ENCODE measurements at regions not wholly inside any gene's neighbourhood (a gene's known extent, or its start where the extent isn't known, plus 50 kb on each side); places are given as distances from the start of the nearest gene placed in this dataset.
"Not testable (repeated sequence)": the region's sequence is repeated elsewhere in the genome, so short reads cannot be mapped to it uniquely, and the experiment has no call there.

- peak overlapping the region; percentile 68 for H3K27ac ChIP-seq (ENCODE audit: low read depth, low read length, severe bottlenecking)
- H3K4me1 ChIP-seq (ENCODE audit: control insufficient read depth, insufficient read depth, low read length, poor library complexity, severe bottlenecking), result peaks cover 10% of the 10 kb centered on the region
- WGBS, 2 experiments (ENCODE audit: insufficient coverage in 2 of 2), result 100% methylated on average over 1 of the region's 13 CpGs; no CpG with 5 or more reads in 1 of the 2 experiments
These were observed 104.2 kb upstream of the SLC7A14 start for GRCh38 chr3:170689893-170690660.

GRCh38 chr3:170689296-170689829 lies 103.5 kb upstream of the SLC7A14 start:
- H3K9me3 ChIP-seq (ENCODE audit: control insufficient read depth, low read length), result no peaks in the 10 kb centered on the region
- H3K36me3 ChIP-seq (ENCODE audit: control insufficient read depth, insufficient read depth, low read length), result no peaks in the 10 kb centered on the region
- H3K4me1 ChIP-seq (ENCODE audit: control insufficient read depth, insufficient read depth, low read length, poor library complexity, severe bottlenecking), result peaks cover 10% of the 10 kb centered on the region
- H3K4me3 ChIP-seq (ENCODE audit: extremely low read depth, insufficient read depth, low read length, poor library complexity, severe bottlenecking), result no peak overlapping the region
- WGBS, 2 experiments (ENCODE audit: insufficient coverage in 2 of 2), result 79 to 84% methylated on average over 4 of the region's 4 CpGs
- H3K27ac ChIP-seq (ENCODE audit: low read depth, low read length, severe bottlenecking), result peak overlapping the region; percentile 68

More at GRCh38 chr3:170689893-170690660, 104.2 kb upstream of the SLC7A14 start:
- Histone ChIP-seq H3K9me3 (ENCODE audit: control insufficient read depth, low read length) (no peaks in the 10 kb centered on the region), H3K36me3 (ENCODE audit: control insufficient read depth, insufficient read depth, low read length) (no peaks in the 10 kb centered on the region), H3K4me3 (ENCODE audit: extremely low read depth, insufficient read depth, low read length, poor library complexity, severe bottlenecking) (no peak overlapping the region)

- not testable (repeated sequence) for H3K4me3 ChIP-seq (ENCODE audit: extremely low read depth, insufficient read depth, low read length, poor library complexity, severe bottlenecking); H3K9me3 ChIP-seq (ENCODE audit: control insufficient read depth, low read length)
- 86 to 100% methylated on average over 1 of the region's 4 CpGs for WGBS, 2 experiments (ENCODE audit: insufficient coverage in 2 of 2)
These were observed 102.3 kb upstream of the SLC7A14 start for GRCh38 chr3:170688222-170688621.

GRCh38 chr3:170680593-170680992 lies 94.7 kb upstream of the SLC7A14 start:
- H3K4me1 ChIP-seq (ENCODE audit: control insufficient read depth, insufficient read depth, low read length, poor library complexity, severe bottlenecking), result no peaks in the 10 kb centered on the region
- H3K9me3 ChIP-seq (ENCODE audit: control insufficient read depth, low read length), result peaks cover 8% of the 10 kb centered on the region
- no peaks in the 10 kb centered on the region for H3K36me3 ChIP-seq (ENCODE audit: control insufficient read depth, insufficient read depth, low read length)
- no peak overlapping the region for H3K4me3 ChIP-seq (ENCODE audit: extremely low read depth, insufficient read depth, low read length, poor library complexity, severe bottlenecking)
- no peak overlapping the region for H3K27ac ChIP-seq (ENCODE audit: low read depth, low read length, severe bottlenecking)

More at GRCh38 chr3:170688222-170688621, 102.3 kb upstream of the SLC7A14 start:
- H3K27ac ChIP-seq (ENCODE audit: low read depth, low read length, severe bottlenecking); H3K36me3 ChIP-seq (ENCODE audit: control insufficient read depth, insufficient read depth, low read length); H3K4me1 ChIP-seq (ENCODE audit: control insufficient read depth, insufficient read depth, low read length, poor library complexity, severe bottlenecking): not testable (repeated sequence)

GRCh38 chr3:170679190-170679589 lies 93.3 kb upstream of the SLC7A14 start:
- H3K4me3 ChIP-seq (ENCODE audit: extremely low read depth, insufficient read depth, low read length, poor library complexity, severe bottlenecking), result no peak overlapping the region
- H3K36me3 ChIP-seq (ENCODE audit: control insufficient read depth, insufficient read depth, low read length), result no peaks in the 10 kb centered on the region
- H3K4me1 ChIP-seq (ENCODE audit: control insufficient read depth, insufficient read depth, low read length, poor library complexity, severe bottlenecking), result no peaks in the 10 kb centered on the region
- WGBS, 2 experiments (ENCODE audit: insufficient coverage in 2 of 2), result 100% methylated on average over 1 of the region's 3 CpGs; no CpG with 5 or more reads in 1 of the 2 experiments
- H3K27ac ChIP-seq (ENCODE audit: low read depth, low read length, severe bottlenecking), result no peak overlapping the region
- H3K9me3 ChIP-seq (ENCODE audit: control insufficient read depth, low read length), result peaks cover 8% of the 10 kb centered on the region

- H3K9me3 ChIP-seq (ENCODE audit: control insufficient read depth, low read length), result peaks cover 4% of the 10 kb centered on the region
- H3K27ac ChIP-seq (ENCODE audit: low read depth, low read length, severe bottlenecking), result no peak overlapping the region
- H3K4me3 ChIP-seq (ENCODE audit: extremely low read depth, insufficient read depth, low read length, poor library complexity, severe bottlenecking), result no peak overlapping the region
- H3K36me3 ChIP-seq (ENCODE audit: control insufficient read depth, insufficient read depth, low read length), result no peaks in the 10 kb centered on the region
- H3K4me1 ChIP-seq (ENCODE audit: control insufficient read depth, insufficient read depth, low read length, poor library complexity, severe bottlenecking), result no peaks in the 10 kb centered on the region
These were observed 84.6 kb upstream of the SLC7A14 start for GRCh38 chr3:170670504-170670903.

GRCh38 chr3:170662986-170663385 lies 77.1 kb upstream of the SLC7A14 start:
- no CpG with 5 or more reads among the region's 3 CpGs for WGBS, 2 experiments (ENCODE audit: insufficient coverage in 2 of 2)
- not testable (repeated sequence) for H3K4me3 ChIP-seq (ENCODE audit: extremely low read depth, insufficient read depth, low read length, poor library complexity, severe bottlenecking); H3K4me1 ChIP-seq (ENCODE audit: control insufficient read depth, insufficient read depth, low read length, poor library complexity, severe bottlenecking)

GRCh38 chr3:170660139-170660538 lies 74.3 kb upstream of the SLC7A14 start:
- Histone ChIP-seq H3K27ac (ENCODE audit: low read depth, low read length, severe bottlenecking) (no peak overlapping the region), H3K9me3 (ENCODE audit: control insufficient read depth, low read length) (no peaks in the 10 kb centered on the region), H3K36me3 (ENCODE audit: control insufficient read depth, insufficient read depth, low read length) (no peaks in the 10 kb centered on the region), H3K4me1 (ENCODE audit: control insufficient read depth, insufficient read depth, low read length, poor library complexity, severe bottlenecking) (no peaks in the 10 kb centered on the region), H3K4me3 (ENCODE audit: extremely low read depth, insufficient read depth, low read length, poor library complexity, severe bottlenecking) (no peak overlapping the region)
- 85 to 100% methylated on average over 1 to 5 of the region's 5 CpGs for WGBS, 2 experiments (ENCODE audit: insufficient coverage in 2 of 2)

More at GRCh38 chr3:170662986-170663385, 77.1 kb upstream of the SLC7A14 start:
- not testable (repeated sequence) for H3K9me3 ChIP-seq (ENCODE audit: control insufficient read depth, low read length); H3K36me3 ChIP-seq (ENCODE audit: control insufficient read depth, insufficient read depth, low read length); H3K27ac ChIP-seq (ENCODE audit: low read depth, low read length, severe bottlenecking)

GRCh38 chr3:170657312-170657711 lies 71.4 kb upstream of the SLC7A14 start:
- Histone ChIP-seq H3K27ac (ENCODE audit: low read depth, low read length, severe bottlenecking) (no peak overlapping the region), H3K9me3 (ENCODE audit: control insufficient read depth, low read length) (no peaks in the 10 kb centered on the region), H3K4me1 (ENCODE audit: control insufficient read depth, insufficient read depth, low read length, poor library complexity, severe bottlenecking) (no peaks in the 10 kb centered on the region), H3K4me3 (ENCODE audit: extremely low read depth, insufficient read depth, low read length, poor library complexity, severe bottlenecking) (no peak overlapping the region), H3K36me3 (ENCODE audit: control insufficient read depth, insufficient read depth, low read length) (no peaks in the 10 kb centered on the region)
- 89 to 92% methylated on average over 2 of the region's 2 CpGs for whole genome bisulfite sequencing, 2 experiments (ENCODE audit: insufficient coverage in 2 of 2)

- H3K4me1 ChIP-seq (ENCODE audit: control insufficient read depth, insufficient read depth, low read length, poor library complexity, severe bottlenecking), result no peaks in the 10 kb centered on the region
- H3K36me3 ChIP-seq (ENCODE audit: control insufficient read depth, insufficient read depth, low read length), result no peaks in the 10 kb centered on the region
- 75% methylated on average over 2 of the region's 2 CpGs; no CpG with 5 or more reads in 1 of the 2 experiments for WGBS, 2 experiments (ENCODE audit: insufficient coverage in 2 of 2)
- no peaks in the 10 kb centered on the region for H3K9me3 ChIP-seq (ENCODE audit: control insufficient read depth, low read length)
- no peak overlapping the region for H3K27ac ChIP-seq (ENCODE audit: low read depth, low read length, severe bottlenecking)
- H3K4me3 ChIP-seq (ENCODE audit: extremely low read depth, insufficient read depth, low read length, poor library complexity, severe bottlenecking), result no peak overlapping the region
These were observed 70.4 kb upstream of the SLC7A14 start for GRCh38 chr3:170656284-170656683.

- Histone ChIP-seq H3K36me3 (ENCODE audit: control insufficient read depth, insufficient read depth, low read length) (no peaks in the 10 kb centered on the region), H3K27ac (ENCODE audit: low read depth, low read length, severe bottlenecking) (no peak overlapping the region), H3K4me3 (ENCODE audit: extremely low read depth, insufficient read depth, low read length, poor library complexity, severe bottlenecking) (no peak overlapping the region), H3K9me3 (ENCODE audit: control insufficient read depth, low read length) (no peaks in the 10 kb centered on the region), H3K4me1 (ENCODE audit: control insufficient read depth, insufficient read depth, low read length, poor library complexity, severe bottlenecking) (no peaks in the 10 kb centered on the region)
- 96 to 98% methylated on average over 15 to 21 of the region's 21 CpGs for WGBS, 2 experiments (ENCODE audit: insufficient coverage in 2 of 2)
These were observed 67.9 kb upstream of the SLC7A14 start for GRCh38 chr3:170653801-170654200.
